ENCODE measurements at regions not wholly inside any gene's neighbourhood (a gene's known extent, or its start where the extent isn't known, plus 50 kb on each side); places are given as distances from the start of the nearest gene placed in this dataset.

GRCh38 chr6:138576313-138576712 is 77.0 kb upstream of the NHSL1 start:
- Histone ChIP-seq H3K27me3 (replicated peaks; ENCODE audit: control insufficient read depth, insufficient read depth, low read length) (peaks cover 2% of the 10 kb centered on the region; the same call in 1 of the 2 replicates), H3K4me3 (replicated peaks; ENCODE audit: low read depth, low read length) (no peak overlapping the region), H3K36me3 (ENCODE audit: control insufficient read depth, insufficient read depth, low read length) (no peaks in the 10 kb centered on the region)
- TF ChIP-seq, protein P1, sequence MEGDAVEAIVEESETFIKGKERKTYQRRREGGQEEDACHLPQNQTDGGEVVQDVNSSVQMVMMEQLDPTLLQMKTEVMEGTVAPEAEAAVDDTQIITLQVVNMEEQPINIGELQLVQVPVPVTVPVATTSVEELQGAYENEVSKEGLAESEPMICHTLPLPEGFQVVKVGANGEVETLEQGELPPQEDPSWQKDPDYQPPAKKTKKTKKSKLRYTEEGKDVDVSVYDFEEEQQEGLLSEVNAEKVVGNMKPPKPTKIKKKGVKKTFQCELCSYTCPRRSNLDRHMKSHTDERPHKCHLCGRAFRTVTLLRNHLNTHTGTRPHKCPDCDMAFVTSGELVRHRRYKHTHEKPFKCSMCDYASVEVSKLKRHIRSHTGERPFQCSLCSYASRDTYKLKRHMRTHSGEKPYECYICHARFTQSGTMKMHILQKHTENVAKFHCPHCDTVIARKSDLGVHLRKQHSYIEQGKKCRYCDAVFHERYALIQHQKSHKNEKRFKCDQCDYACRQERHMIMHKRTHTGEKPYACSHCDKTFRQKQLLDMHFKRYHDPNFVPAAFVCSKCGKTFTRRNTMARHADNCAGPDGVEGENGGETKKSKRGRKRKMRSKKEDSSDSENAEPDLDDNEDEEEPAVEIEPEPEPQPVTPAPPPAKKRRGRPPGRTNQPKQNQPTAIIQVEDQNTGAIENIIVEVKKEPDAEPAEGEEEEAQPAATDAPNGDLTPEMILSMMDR (IDR thresholded peaks at IDR 0.05; ENCODE audit: insufficient read depth, low read length, poor library complexity, severe bottlenecking): no peak
- no peak for DNase-seq (ENCODE audit: extremely low read depth, insufficient read length)

- DNase-seq (ENCODE audit: extremely low read depth, insufficient read length): no peak
- Histone ChIP-seq H3K4me3 (replicated peaks; ENCODE audit: low read depth, low read length) (no peak overlapping the region), H3K27me3 (replicated peaks; ENCODE audit: control insufficient read depth, insufficient read depth, low read length) (no peaks in the 10 kb centered on the region), H3K36me3 (ENCODE audit: control insufficient read depth, insufficient read depth, low read length) (no peaks in the 10 kb centered on the region)
- TF ChIP-seq, protein P1 (IDR thresholded peaks at IDR 0.05; ENCODE audit: insufficient read depth, low read length, poor library complexity, severe bottlenecking): no peak
Measured at GRCh38 chr6:138577151-138577915, 78.0 kb upstream of the NHSL1 start.

- TF ChIP-seq, protein P1 (IDR thresholded peaks at IDR 0.05; ENCODE audit: insufficient read depth, low read length, poor library complexity, severe bottlenecking): no peak
- Histone ChIP-seq H3K27me3 (replicated peaks; ENCODE audit: control insufficient read depth, insufficient read depth, low read length) (no peaks in the 10 kb centered on the region), H3K36me3 (ENCODE audit: control insufficient read depth, insufficient read depth, low read length) (no peaks in the 10 kb centered on the region), H3K4me3 (replicated peaks; ENCODE audit: low read depth, low read length) (no peak overlapping the region)
- DNase-seq (ENCODE audit: extremely low read depth, insufficient read length): no peak
Measured at GRCh38 chr6:138580040-138580439, 80.7 kb upstream of the NHSL1 start.

- no peak for DNase-seq (ENCODE audit: extremely low read depth, insufficient read length)
- TF ChIP-seq, protein P1 (IDR thresholded peaks at IDR 0.05; ENCODE audit: insufficient read depth, low read length, poor library complexity, severe bottlenecking): no peak
- Histone ChIP-seq H3K27me3 (replicated peaks; ENCODE audit: control insufficient read depth, insufficient read depth, low read length) (no peaks in the 10 kb centered on the region), H3K4me3 (replicated peaks; ENCODE audit: low read depth, low read length) (no peak overlapping the region), H3K36me3 (ENCODE audit: control insufficient read depth, insufficient read depth, low read length) (no peaks in the 10 kb centered on the region)
Measured at GRCh38 chr6:138580801-138581200, 81.5 kb upstream of the NHSL1 start.

- Histone ChIP-seq H3K4me3 (replicated peaks; ENCODE audit: low read depth, low read length) (no peak overlapping the region), H3K27me3 (replicated peaks; ENCODE audit: control insufficient read depth, insufficient read depth, low read length) (no peaks in the 10 kb centered on the region), H3K36me3 (ENCODE audit: control insufficient read depth, insufficient read depth, low read length) (no peaks in the 10 kb centered on the region)
- TF ChIP-seq, protein P1 (IDR thresholded peaks at IDR 0.05; ENCODE audit: insufficient read depth, low read length, poor library complexity, severe bottlenecking): no peak
- no peak for DNase-seq (ENCODE audit: extremely low read depth, insufficient read length)
Measured at GRCh38 chr6:138582573-138582972, 83.3 kb upstream of the NHSL1 start.

All from GM06990 (cell line).